Renal pelvis (tissue), 1 donor: ENCODE measurements at regions not wholly inside any gene's neighbourhood (a gene's known extent, or its start where the extent isn't known, plus 50 kb on each side); places are given as distances from the start of the nearest gene placed in this dataset.
A peak's percentile ranks its signal among the peaks of the same experiment; 100 is the strongest.

ENCODE experiments used
- DNase-seq: peaks from one replicate; pipeline ENCODE4 v3.0.0-alpha.2; 2013

DNA sequence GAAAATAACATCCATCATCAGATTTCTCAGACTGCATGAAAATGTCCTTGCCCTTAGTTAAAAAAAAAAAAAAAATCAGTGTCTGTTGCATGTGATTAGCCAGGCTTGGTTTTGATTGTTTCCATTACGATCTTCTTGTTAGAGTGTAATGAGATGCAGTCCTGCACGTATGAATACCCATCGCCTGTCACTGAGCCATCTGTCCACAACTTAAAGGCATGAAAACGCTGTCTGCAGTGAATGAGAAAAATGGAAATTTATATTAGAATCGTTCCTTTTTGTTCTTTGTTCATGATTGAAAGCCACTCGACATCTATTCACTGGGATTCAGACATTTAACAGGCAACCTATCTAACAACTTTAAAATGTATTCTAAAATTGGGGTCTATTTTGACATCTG lies 521.7 kb upstream of the SPHKAP start:
- no peak for DNase-seq

DNA sequence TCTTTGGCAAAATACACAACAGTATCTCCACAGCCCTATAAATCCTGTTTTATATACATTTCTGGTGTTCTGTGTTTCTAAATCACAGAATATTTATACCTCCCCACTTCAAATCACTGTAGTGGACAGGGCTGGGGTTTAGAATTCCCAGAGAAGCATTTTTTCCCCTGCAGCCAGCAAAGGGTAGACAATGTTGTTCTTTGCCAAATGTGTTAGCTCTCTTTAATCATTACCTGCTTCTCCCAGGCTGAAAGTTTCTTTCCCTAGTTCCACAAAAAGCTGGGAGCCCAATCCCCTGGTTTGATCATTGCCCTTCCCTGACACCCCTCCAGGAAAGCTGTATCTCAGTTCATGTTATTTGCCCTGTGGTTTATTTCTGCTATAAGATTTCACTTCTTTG lies 520.0 kb upstream of the SPHKAP start:
- no peak for DNase-seq

DNA sequence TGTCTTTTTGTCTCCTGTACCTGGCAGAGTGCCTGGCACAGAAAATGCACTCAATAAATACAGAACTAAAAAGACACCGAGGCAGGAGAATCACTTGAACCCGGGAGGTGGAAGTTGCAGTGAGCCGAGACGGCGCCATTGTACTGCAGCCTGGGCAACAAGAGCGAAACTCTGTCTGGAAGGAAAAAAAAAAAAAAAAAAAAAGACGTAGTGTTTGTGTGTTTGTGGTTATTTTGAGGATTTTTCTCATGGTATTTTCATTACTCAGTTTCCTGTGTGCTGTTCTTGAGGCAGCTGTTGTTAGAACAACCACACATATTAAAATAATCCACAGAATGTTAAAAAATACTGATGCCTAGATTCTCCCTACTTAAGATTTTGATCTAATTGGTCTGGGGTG lies 519.2 kb upstream of the SPHKAP start:
- DNase-seq, result no peak

GRCh38 chr2:228699888-228700287 lies 518.4 kb upstream of the SPHKAP start:
- no peak for DNase-seq

GRCh38 chr2:228699400-228699799 lies 517.9 kb upstream of the SPHKAP start:
- DNase-seq, result no peak

DNA sequence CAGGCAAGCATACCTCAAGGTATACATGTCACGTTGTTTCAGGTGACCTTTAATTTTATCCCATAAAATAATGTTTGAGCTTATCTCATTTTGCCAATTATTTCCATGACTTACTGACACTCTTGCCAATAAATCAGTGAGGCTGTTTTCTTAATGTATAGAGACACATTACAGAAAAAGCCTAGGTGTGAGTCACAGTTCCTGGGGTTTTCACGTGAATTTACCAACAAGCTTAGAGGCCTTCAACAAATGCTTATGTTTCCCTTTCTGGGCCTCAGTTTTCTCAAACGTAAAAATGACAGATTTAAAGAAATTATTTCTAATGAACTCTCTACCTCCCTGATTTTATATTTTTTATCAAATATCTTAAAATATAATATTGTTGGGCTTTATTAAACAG lies 517.5 kb upstream of the SPHKAP start:
- DNase-seq, result no peak

DNA sequence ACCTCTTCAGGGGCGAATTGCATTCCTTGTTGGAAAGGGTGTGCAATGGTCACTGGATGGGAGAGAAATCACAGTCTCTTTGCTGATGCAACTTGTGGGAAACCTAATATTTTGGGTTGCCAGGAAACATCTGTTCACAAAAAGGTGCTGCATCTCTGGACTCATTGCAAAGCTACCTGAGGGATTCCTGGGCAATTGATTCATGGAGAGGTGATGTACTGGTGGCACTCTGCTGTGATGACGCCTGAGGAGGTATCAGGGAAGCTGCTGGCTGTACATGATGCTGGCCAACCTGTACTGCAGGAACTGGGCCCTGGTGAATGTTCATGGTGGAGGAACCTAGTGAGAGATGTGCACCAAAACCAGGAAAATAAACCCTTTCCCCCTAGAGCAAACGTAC lies 516.0 kb upstream of the SPHKAP start:
- DNase-seq, result no peak

- no peak for DNase-seq
Observed at GRCh38 chr2:228690681-228691080, 509.2 kb upstream of the SPHKAP start.

- peak; percentile 45 for DNase-seq
Observed at GRCh38 chr2:228689053-228689452, 507.6 kb upstream of the SPHKAP start.

DNA sequence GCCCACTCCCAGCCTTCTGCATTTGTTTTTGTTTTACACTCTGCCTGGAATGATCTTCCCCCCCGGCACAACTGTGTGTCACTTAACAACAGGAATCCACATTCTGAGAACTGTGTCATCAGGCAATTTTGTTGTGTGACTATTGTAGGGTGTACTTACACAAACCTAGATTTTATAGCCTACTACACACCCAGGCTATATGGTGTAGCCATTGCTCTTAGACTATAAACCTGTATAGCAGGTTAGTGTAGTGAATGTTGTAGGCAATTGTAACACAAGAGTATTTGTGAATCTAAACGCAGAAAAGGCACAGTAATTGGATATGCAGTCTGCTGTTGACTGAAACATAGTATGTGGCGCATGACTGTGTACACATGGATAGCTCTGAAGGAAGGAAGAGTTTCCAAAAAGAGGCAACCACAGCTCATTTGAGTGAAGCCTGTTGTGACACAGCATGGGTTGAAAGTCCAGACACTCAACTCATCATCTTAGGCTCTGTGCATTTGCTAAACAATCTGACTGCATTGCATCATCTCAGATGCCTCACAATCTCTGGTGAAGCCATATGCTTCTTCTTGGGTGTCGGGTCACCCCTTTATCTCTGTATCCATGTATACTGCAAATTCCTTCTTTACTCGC lies 506.6 kb upstream of the SPHKAP start:
- DNase-seq, result no peak

DNA sequence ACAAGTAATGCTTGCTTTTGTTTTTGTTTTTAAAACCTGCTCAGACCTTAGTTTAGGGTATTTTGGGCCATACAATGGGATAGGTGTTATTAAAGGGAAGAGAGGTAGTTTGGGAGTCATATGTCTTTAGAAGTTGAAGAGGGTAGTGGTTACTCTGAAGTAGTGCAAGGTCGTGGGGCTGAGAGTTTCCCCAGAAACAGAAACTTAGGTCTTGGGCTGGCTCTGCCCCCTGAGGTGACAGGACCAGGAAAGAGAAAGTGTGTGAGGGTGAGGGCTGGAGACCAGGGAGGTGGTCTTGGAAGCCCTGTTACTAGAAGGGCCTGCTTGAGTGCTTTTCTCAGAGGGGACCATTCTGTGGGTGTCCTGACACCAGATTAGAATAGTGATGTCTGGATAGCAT lies 500.5 kb upstream of the SPHKAP start:
- no peak for DNase-seq

- DNase-seq, result peak; percentile 38
Observed at GRCh38 chr2:228681426-228681825, 499.9 kb upstream of the SPHKAP start.

DNA sequence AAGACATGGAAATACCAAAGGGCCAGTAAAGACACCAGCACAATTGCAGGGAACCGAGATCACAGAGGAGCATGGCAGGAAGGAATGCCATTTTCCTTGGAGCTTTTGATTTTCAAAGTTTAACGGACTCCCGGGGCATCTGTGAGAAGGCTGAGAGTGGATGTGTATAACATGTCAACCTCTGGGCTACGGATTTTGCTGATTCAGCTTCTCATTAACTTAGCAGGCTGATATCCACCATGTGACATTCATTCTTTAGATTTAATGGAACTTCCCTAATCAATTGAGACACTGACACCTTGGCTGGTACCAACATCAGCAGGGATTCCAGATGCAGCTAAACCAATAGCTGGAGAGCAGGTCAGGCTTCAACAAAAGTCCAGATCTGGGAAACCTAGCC lies 496.6 kb upstream of the SPHKAP start:
- no peak for DNase-seq

GRCh38 chr2:228675646-228676045 lies 494.2 kb upstream of the SPHKAP start:
- no peak for DNase-seq

DNA sequence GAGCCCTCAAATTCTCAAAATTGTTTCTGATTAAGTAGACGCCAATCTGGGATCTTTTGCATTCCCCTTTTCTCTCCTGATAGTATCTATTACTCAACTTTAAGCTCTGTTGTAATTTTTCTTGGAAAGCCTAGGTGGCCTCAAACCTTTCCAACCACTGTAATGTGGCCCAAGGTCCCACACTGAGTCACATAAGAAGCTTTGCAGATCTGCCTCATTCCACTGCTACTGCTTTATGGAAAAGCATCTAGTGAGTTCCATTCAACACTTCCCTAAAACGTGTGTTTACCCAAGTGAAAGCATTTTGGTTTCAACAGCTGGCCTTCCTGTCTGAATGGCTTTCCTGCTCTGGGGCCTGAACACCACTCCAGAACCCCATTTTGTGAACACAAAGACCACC lies 493.6 kb upstream of the SPHKAP start:
- no peak for DNase-seq

- DNase-seq, result no peak
Observed at GRCh38 chr2:228673876-228674554, 492.5 kb upstream of the SPHKAP start.

DNA sequence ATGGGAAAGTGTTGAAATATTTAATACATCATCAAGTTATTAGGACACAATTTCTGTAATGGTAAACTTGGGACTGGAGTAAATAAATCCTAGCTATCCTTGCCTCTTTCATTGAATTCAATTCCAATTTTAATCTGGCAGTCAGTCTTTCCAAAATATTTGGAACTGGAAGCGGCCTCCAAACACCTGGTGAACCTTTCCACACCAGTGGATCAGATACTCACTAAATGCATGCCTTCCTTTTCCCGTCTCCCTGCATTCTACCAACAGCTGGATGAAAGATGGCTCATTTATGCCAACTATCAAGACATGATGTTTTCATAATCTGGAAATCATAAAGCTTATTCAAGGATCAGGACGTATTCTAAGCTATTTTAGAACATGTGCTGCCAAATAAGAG lies 488.2 kb upstream of the SPHKAP start:
- DNase-seq, result no peak

DNA sequence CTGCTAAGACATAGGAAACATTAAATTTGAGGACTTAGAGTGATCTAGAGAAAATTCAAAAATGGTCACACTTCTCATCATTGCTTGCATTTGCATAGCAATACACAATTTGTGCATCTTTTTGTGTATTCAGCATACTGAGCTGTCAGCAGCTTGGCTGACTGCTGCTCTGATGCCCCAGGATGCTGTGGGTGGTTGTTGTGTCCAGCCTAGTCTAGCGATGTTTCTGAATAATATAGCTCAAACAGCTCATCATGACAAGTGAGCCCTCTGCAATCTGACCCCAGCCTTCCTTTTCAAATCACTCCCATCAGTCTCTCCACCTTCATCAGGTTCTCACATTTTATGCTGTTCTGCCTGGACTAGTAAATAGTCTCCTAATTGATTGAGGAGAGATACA lies 483.7 kb upstream of the SPHKAP start:
- no peak for DNase-seq

GRCh38 chr2:228658998-228659397 lies 477.5 kb upstream of the SPHKAP start:
- DNase-seq, result no peak

DNA sequence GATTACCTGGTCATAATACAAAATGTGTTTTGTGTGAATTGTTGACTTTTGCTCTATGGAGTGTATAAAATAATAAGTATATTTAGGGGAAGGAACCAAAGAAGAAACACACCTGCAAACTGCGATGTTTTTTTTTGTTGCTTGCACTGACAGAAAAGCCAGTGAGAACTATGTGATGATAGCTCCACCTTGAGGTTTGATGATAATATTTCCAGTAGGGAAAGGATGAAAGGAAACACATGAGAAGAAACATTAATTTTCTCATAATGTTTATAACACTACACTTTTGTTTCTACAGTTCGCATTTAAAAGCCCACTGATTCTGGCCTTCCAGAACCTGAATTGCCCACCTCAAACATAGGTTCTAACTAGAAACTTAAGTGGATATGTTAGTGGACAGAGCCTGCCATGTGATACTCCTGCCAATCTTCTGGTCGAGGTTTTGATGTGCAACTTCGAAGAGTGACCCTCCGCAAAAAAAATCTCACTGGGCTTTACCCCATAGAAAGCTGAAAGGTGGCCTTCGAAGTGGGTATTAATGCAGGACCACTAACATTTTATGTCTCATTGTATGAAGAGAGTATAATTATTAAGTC lies 476.4 kb upstream of the SPHKAP start:
- peak; percentile 9 for DNase-seq

DNA sequence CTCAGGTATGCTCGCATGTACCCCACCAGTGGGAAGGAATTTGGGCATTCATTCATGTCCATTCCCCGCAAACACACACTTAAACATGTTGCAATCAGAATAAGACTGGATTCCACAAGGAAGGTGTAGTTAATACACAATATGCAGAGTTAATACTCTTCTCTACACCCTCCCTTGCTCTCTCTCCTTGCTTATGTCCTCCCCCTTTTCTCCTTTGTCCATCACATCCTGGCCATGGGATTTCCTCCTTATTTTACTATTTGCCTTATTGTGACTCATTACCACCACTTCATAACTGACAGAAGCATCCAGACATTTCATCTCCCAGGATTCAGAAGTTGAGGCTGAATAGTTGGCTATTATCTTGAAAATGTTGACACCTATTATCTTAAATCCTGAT lies 473.8 kb upstream of the SPHKAP start:
- DNase-seq, result no peak

- DNase-seq, result no peak
Observed at GRCh38 chr2:228654707-228655106, 473.2 kb upstream of the SPHKAP start.

GRCh38 chr2:228653884-228654283 lies 472.4 kb upstream of the SPHKAP start:
- no peak for DNase-seq

DNA sequence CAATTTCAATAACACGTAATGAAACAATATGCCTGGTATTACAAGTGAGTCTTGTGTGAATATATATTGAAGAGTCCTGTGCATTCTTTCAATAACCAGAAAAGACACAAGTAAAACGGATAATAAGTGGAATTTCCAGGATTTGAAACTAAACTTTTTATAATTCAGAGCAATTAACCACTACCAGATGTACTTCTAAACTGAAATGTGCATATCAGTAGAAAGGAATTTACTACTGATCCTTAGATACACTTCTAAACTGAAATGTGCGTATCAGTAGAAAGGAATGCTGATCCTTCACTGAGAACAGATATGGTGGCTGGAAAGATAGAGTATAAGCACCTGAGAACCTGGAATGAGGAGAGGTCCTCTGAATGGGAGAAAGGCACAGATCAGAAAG lies 470.9 kb upstream of the SPHKAP start:
- DNase-seq, result no peak
